ENCODE measurements at regions not wholly inside any gene's neighbourhood (a gene's known extent, or its start where the extent isn't known, plus 50 kb on each side); places are given as distances from the start of the nearest gene placed in this dataset.

DNA sequence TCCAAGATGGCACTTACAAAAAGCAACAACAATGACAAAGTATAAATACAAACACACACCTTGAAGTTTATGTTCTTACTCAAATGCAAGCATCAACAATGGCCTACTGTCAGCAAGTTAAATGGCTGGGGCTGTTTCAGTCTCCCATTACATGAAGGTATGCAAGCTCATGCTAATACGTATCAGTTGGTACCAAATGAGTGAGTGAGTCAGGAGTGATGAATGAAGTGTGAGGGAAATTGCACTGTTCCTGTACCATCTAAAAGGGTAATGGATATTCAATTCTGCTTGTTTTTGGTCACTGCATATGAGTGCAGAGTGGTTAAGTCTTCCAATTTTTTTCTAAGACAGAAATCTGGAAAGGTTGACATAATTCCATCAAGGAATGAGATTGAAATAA, 964.9 kb downstream of the MAT2B start:
- Histone ChIP-seq H4K20me1 (no peaks in the 10 kb centered on the region), H3K9ac (no peak overlapping the region), H3K27ac (no peak overlapping the region), H3K4me3 (no peak overlapping the region), H3K4me1 (no peaks in the 10 kb centered on the region), H3K36me3 (no peaks in the 10 kb centered on the region), H3K9me3 (no peaks in the 10 kb centered on the region), H3K4me2 (no peak overlapping the region), H3K27me3 (no peaks in the 10 kb centered on the region)
- no peak for TF ChIP-seq Cebpa-rat (IDR thresholded peaks at IDR 0.05)

DNA sequence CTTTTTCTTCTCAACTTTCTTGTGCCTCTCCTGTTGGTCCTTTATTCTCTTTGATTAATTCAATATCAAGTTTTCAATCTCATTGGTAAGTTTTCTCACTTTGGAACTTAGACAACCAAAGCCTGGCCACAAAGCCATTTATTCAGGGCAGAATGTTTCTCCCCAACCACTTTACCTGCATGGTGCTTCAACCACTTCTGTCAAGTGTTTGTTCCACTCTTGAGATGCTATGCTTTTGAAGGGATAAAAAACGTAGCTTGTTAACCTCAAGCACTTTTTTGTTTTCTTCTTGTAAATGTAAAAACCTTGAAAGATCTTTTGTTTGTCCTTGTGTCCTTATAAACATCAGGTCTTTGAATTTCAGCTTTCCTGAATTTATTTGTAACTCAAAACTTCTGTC, 966.7 kb downstream of the MAT2B start:
- no peak overlapping the region for H3K27ac ChIP-seq
- no peaks in the 10 kb centered on the region for H3K27me3 ChIP-seq
- H3K9me3 ChIP-seq, result no peaks in the 10 kb centered on the region
- H3K4me3 ChIP-seq, result no peak overlapping the region
- H3K4me1 ChIP-seq, result peaks cover 10% of the 10 kb centered on the region; the same call in 1 of the 2 replicates
- no peaks in the 10 kb centered on the region for H3K36me3 ChIP-seq
- no peaks in the 10 kb centered on the region for H4K20me1 ChIP-seq
- H3K9ac ChIP-seq, result no peak overlapping the region
- no peak for TF ChIP-seq Cebpa-rat (IDR thresholded peaks at IDR 0.05)
- H3K4me2 ChIP-seq, result no peak overlapping the region

DNA sequence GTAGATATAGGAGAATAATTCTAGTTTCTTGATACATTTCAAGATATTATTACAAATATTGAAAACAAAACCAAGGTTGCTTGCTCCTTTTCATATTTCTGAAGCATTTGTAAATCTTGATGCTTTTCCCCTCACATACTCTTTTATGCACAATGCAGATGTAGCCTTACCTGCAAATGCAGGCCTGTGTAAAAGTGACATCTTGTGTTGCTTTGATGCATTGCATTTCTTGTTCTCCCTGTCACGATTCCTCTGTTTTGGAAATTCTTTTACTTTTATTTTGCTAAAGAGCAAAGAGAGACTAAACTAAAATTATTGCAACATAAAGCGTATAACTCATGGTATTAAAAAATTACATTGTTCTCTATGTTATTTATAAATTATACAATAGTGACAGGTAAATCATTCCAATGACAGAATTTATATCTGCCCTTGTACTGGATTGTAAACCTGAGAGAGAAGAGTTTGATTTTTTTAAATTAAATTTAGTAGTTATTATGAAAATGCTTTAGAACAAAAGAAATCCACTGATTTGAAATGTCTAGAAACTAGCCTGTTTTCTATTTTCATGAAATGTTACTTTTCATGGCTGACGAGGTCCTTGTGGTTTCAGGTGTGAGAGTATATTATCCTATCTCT, 970.0 kb downstream of the MAT2B start:
- no peak overlapping the region for H3K4me2 ChIP-seq
- H3K27ac ChIP-seq, result no peak overlapping the region
- H3K4me1 ChIP-seq, result peaks cover 10% of the 10 kb centered on the region; the same call in 1 of the 2 replicates
- H3K9me3 ChIP-seq, result no peaks in the 10 kb centered on the region
- no peaks in the 10 kb centered on the region for H3K36me3 ChIP-seq
- no peaks in the 10 kb centered on the region for H4K20me1 ChIP-seq
- H3K9ac ChIP-seq, result no peak overlapping the region
- no peak overlapping the region for H3K4me3 ChIP-seq
- no peak for TF ChIP-seq Cebpa-rat (IDR thresholded peaks at IDR 0.05)
- no peaks in the 10 kb centered on the region for H3K27me3 ChIP-seq

DNA sequence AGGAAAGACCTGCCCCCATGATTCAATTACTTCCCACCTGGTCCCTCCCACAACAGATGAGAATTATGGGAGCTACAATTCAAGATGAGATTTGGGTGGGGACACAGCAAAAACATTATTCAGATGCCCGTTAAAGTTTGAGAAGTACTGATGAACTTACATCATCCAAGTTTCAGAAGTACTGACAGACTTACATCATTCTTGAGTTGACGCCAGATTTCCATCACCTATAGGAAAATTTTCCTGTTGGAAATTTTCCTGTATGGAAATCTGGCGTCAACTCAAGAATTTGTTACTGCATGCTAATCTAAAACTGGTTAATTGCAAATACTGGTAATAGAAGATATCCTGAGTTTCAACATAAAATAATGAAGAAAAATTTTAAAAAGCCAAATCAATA, 975.9 kb downstream of the MAT2B start:
- H3K27me3 ChIP-seq, result no peaks in the 10 kb centered on the region
- TF ChIP-seq Cebpa-rat (IDR thresholded peaks at IDR 0.05), result no peak
- no peak overlapping the region for H3K4me3 ChIP-seq
- no peaks in the 10 kb centered on the region for H3K9me3 ChIP-seq
- no peaks in the 10 kb centered on the region for H3K36me3 ChIP-seq
- H3K9ac ChIP-seq, result no peak overlapping the region
- H3K4me2 ChIP-seq, result no peak overlapping the region
- H3K4me1 ChIP-seq, result peaks cover 4% of the 10 kb centered on the region; the same call in 1 of the 2 replicates
- no peak overlapping the region for H3K27ac ChIP-seq
- H4K20me1 ChIP-seq, result no peaks in the 10 kb centered on the region

DNA sequence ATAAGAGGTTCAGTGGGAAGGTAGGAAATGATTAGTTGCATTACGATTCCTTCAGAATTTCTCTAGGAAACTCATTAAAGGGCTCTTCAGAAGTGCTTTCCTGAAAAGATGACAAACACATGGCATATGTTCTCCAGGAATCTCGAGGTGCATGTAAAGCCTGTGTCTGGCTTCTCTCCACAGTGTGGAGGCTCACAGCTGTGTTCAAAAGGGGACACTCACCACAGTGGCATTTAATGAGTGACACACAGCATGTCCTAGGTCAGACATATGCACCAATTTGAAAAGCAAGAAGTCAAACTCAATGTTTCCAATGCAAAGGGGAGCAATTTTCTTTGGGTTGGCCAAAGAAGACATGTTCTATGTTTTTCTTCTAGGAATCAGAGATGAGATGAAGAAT, 976.9 kb downstream of the MAT2B start:
- Histone ChIP-seq H3K27me3 (no peaks in the 10 kb centered on the region), H3K4me3 (no peak overlapping the region), H3K4me2 (no peak overlapping the region), H3K9me3 (no peaks in the 10 kb centered on the region), H4K20me1 (no peaks in the 10 kb centered on the region), H3K9ac (no peak overlapping the region), H3K4me1 (no peaks in the 10 kb centered on the region), H3K36me3 (no peaks in the 10 kb centered on the region), H3K27ac (no peak overlapping the region)
- no peak for TF ChIP-seq Cebpa-rat (IDR thresholded peaks at IDR 0.05)

DNA sequence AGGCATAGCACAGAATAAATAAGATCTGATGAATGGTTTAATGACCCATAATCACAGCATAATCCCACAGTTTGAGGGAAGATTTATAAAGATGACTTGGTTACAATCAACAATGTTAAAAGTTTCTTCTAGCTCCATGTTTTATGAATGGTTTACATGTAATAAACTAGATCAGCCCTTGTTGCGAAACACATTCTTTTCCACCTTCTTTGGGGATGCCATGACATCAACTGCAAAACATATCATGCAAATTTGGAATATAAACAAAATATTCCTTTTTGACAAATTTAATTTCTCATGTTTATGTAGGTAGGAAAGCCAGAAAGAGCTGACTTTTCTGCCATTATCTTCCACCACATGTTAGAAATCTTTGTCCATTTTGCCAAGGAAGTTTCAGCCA, 979.5 kb downstream of the MAT2B start:
- no peaks in the 10 kb centered on the region for H3K27me3 ChIP-seq
- H3K4me1 ChIP-seq, result no peaks in the 10 kb centered on the region
- TF ChIP-seq Cebpa-rat (IDR thresholded peaks at IDR 0.05), result no peak
- H3K4me2 ChIP-seq, result no peak overlapping the region
- no peaks in the 10 kb centered on the region for H4K20me1 ChIP-seq
- no peaks in the 10 kb centered on the region for H3K36me3 ChIP-seq
- H3K9me3 ChIP-seq, result no peaks in the 10 kb centered on the region
- H3K4me3 ChIP-seq, result no peak overlapping the region
- no peak overlapping the region for H3K27ac ChIP-seq
- H3K9ac ChIP-seq, result no peak overlapping the region

DNA sequence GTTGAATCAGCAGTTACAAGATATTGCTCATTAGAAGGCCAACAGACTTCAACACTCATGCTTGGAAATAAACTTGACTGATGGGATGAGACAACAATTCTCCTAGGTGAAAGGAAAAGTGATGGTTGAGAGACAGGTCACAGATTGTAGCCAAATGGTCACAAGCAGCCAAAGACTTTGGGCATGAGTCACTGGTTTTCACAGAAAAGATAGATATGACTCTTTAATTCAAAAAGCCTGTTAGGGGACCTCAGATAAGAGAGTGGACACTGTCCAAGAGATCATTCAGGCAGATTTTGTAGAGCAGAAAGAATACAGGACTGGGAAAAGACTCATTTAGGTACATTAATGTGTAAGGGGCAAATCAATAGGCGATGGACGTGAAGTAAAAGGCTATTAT, 982.5 kb downstream of the MAT2B start:
- H3K36me3 ChIP-seq, result no peaks in the 10 kb centered on the region
- no peaks in the 10 kb centered on the region for H4K20me1 ChIP-seq
- no peak overlapping the region for H3K4me3 ChIP-seq
- no peaks in the 10 kb centered on the region for H3K9me3 ChIP-seq
- H3K9ac ChIP-seq, result no peak overlapping the region
- no peak for TF ChIP-seq Cebpa-rat (IDR thresholded peaks at IDR 0.05)
- no peak overlapping the region for H3K4me2 ChIP-seq
- H3K4me1 ChIP-seq, result no peaks in the 10 kb centered on the region
- no peaks in the 10 kb centered on the region for H3K27me3 ChIP-seq
- H3K27ac ChIP-seq, result no peak overlapping the region

DNA sequence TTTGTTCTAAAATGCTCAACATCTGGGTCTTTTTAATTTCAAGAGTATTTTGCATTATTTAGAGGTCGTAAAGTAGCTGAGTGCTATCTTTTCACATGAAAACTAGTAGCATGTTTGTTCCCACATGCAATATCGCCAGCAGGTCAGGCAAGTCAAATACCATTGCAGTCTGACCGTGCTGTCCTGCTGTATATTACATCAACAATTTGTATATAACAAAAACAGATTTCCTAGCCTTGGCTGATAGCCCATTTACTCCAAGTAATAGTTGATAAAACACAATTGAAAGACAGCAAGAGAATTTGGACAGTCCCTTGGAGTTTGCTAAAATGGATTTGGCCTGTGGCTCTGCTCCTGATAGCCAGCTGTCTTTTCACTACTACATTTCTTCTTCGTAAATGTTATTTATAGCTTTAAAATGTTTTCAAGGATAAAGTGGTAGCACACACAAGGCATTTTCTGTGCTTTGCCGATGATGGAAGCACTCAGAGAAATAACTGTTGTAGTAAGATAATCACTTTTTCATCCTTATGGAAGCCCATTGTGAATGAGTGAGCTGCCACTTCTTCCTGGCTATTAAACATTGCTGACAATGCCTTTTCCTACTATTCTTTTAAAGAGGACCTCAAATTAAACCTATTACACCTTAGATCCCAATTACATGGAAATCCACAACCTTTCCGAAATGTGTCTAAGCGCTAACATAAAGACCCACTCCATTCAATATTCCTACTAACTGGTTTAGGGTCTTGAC, 992.1 kb downstream of the MAT2B start:
- H3K4me1 ChIP-seq, result no peaks in the 10 kb centered on the region
- H3K36me3 ChIP-seq, result no peaks in the 10 kb centered on the region
- no peaks in the 10 kb centered on the region for H4K20me1 ChIP-seq
- no peaks in the 10 kb centered on the region for H3K9me3 ChIP-seq
- no peak overlapping the region for H3K27ac ChIP-seq
- no peak overlapping the region for H3K4me3 ChIP-seq
- H3K9ac ChIP-seq, result no peak overlapping the region
- H3K27me3 ChIP-seq, result no peaks in the 10 kb centered on the region
- no peak overlapping the region for H3K4me2 ChIP-seq
- no peak for TF ChIP-seq Cebpa-rat (IDR thresholded peaks at IDR 0.05)

DNA sequence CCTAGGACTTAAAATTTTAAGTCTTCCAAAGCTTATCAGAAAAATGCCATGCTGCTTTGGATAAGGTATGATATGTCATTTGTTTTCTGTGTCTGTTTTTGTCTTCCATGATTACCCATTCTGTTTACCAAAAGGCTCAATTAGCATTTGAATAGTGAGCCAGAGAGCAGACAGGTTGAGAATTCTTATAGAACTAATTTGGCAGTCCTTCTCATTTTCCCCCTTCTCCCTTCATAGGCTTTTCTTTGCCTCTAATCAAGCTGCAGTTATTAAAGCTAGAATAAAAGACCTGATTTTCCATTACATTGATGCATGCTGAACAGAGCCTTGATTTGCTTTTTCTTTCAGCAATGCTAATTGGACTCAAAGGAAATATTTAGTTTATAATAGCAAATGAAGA, 993.0 kb downstream of the MAT2B start:
- Histone ChIP-seq H3K27me3 (no peaks in the 10 kb centered on the region), H3K9me3 (no peaks in the 10 kb centered on the region), H3K4me2 (no peak overlapping the region), H3K4me1 (no peaks in the 10 kb centered on the region), H3K9ac (no peak overlapping the region), H3K36me3 (no peaks in the 10 kb centered on the region), H3K27ac (no peak overlapping the region), H4K20me1 (no peaks in the 10 kb centered on the region), H3K4me3 (no peak overlapping the region)
- no peak for TF ChIP-seq Cebpa-rat (IDR thresholded peaks at IDR 0.05)

DNA sequence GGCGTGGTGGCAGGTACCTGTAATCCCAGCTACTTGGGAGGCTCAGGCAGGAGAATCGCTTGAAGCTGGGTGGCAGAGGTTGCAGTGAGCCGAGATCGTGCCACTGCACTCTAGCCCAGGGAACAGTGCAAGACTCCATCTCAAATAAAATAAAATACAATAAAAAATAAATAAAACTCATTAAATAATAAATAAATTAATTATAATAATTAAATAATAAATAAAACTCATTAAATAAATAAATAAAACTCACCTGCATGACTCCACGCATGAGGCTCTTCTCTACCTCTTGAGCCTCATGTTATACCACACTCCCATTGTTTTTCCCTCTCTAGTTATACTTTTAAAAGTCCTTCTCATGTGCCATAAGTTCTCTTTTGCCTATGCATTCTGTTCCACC, 995.4 kb downstream of the MAT2B start:
- Histone ChIP-seq H3K36me3 (no peaks in the 10 kb centered on the region), H3K4me3 (no peak overlapping the region), H3K9me3 (no peaks in the 10 kb centered on the region), H3K27me3 (no peaks in the 10 kb centered on the region), H3K4me1 (no peaks in the 10 kb centered on the region), H3K4me2 (no peak overlapping the region), H3K9ac (no peak overlapping the region), H4K20me1 (no peaks in the 10 kb centered on the region), H3K27ac (no peak overlapping the region)
- no peak for TF ChIP-seq Cebpa-rat (IDR thresholded peaks at IDR 0.05)
